ENCODE measurements at regions not wholly inside any gene's neighbourhood (a gene's known extent, or its start where the extent isn't known, plus 50 kb on each side); places are given as distances from the start of the nearest gene placed in this dataset.
"Not testable (repeated sequence)": the region's sequence is repeated elsewhere in the genome, so short reads cannot be mapped to it uniquely, and the experiment has no call there.

GRCh38 chrY:7879245-7879644 lies 967.7 kb upstream of the AMELY start:
- H3K4me1 Mint-ChIP-seq (ENCODE audit: low read depth) = no peaks in the 10 kb centered on the region
- H3K4me3 Mint-ChIP-seq = no peak overlapping the region
- ATAC-seq (no peak), DNase-seq (no peak)
- no peaks in the 10 kb centered on the region for H3K36me3 Mint-ChIP-seq (ENCODE audit: insufficient read depth)
- H3K27me3 Mint-ChIP-seq (ENCODE audit: low read depth) = no peaks in the 10 kb centered on the region
- H3K9me3 Mint-ChIP-seq = no peaks in the 10 kb centered on the region

GRCh38 chrY:7878719-7879118 lies 967.2 kb upstream of the AMELY start:
- ATAC-seq (peak in 1 of 2 donors; percentile 40), DNase-seq (no peak)
- no peaks in the 10 kb centered on the region for H3K4me1 Mint-ChIP-seq (ENCODE audit: low read depth)
- no peaks in the 10 kb centered on the region for H3K36me3 Mint-ChIP-seq (ENCODE audit: insufficient read depth)
- no peaks in the 10 kb centered on the region for H3K9me3 Mint-ChIP-seq
- no peak overlapping the region for H3K4me3 Mint-ChIP-seq
- H3K27me3 Mint-ChIP-seq (ENCODE audit: low read depth) = no peaks in the 10 kb centered on the region

DNA sequence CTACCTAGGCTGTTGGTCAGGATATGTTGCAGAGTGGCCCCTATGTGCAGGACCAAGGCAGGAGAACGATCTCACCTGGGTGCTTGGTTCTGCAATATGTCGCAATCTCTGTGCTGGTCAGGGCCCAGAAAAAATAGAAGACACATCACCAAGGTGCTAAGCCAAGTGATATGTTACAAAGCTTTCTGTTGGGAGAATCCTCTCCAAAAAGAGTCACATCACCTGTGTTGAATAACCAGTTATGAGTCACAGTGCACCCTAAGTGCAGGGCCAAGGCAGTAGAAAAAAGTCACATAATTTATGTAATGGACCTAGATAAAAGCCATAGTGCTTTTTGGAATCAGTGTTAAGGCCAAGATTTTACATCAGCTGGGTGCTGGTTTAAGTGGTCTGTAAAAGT lies 965.9 kb upstream of the AMELY start:
- Mint-ChIP-seq H3K4me3 (no peak overlapping the region), H3K36me3 (ENCODE audit: insufficient read depth) (no peaks in the 10 kb centered on the region), H3K27me3 (ENCODE audit: low read depth) (no peaks in the 10 kb centered on the region), H3K9me3 (no peaks in the 10 kb centered on the region), H3K4me1 (ENCODE audit: low read depth) (no peaks in the 10 kb centered on the region)
- DNase-seq (no peak), ATAC-seq (no peak)

DNA sequence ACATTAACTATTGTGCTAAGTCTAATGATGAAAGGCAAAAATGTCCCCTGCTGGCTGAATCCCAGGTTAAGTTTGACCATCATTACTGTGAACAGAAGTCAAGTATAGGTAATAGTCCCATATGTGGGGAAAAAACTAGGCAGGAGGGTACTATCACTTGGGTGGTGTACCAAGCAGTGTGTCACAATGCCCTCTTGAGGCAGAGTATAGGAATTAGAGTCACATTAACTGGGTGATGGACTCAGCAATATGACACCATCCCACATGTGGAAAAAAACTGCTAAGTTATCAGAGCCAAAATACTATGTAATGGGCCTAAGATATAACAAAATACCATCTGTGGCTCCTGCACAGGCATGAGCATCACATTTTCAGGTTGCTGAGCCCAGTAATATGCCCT lies 962.5 kb upstream of the AMELY start:
- H3K4me1 Mint-ChIP-seq (ENCODE audit: low read depth) = no peaks in the 10 kb centered on the region
- no peaks in the 10 kb centered on the region for H3K36me3 Mint-ChIP-seq (ENCODE audit: insufficient read depth)
- no peaks in the 10 kb centered on the region for H3K9me3 Mint-ChIP-seq
- ATAC-seq (peak in 1 of 2 donors; percentile 51), DNase-seq (no peak)
- no peak overlapping the region for H3K4me3 Mint-ChIP-seq
- no peaks in the 10 kb centered on the region for H3K27me3 Mint-ChIP-seq (ENCODE audit: low read depth)

DNA sequence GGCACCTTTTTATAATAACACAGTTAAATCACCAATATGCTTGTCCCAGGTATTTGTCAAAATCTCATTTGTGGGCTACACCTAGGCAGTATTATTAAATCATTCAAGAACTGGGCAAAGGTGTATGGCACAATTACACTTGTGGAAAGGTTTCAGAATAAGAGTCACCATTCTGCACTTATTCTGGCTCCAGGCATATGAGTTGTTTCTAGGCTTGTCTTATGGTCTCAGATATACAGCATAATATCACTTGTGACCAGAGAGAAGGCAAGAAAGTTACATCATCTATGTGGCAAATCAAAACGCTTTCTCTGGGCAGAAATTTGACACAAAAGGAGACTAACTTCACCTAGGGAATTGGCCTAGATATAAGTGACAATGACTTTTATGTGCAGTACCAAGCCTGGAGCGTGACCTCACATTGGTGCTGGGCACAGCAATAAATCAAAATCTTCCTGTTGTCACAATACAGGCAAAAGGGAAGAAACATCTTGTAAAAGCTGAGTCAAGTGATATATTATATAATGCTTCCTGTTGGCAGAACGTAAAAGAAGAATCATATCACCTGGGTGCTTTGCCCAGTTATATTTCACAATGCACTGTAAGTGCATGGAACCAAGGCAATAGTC lies 959.9 kb upstream of the AMELY start:
- Mint-ChIP-seq H3K9me3 (no peaks in the 10 kb centered on the region), H3K4me3 (no peak overlapping the region), H3K4me1 (ENCODE audit: low read depth) (no peaks in the 10 kb centered on the region), H3K36me3 (ENCODE audit: insufficient read depth) (no peaks in the 10 kb centered on the region), H3K27me3 (ENCODE audit: low read depth) (no peaks in the 10 kb centered on the region)
- ATAC-seq = no peak
- no peak for DNase-seq

DNA sequence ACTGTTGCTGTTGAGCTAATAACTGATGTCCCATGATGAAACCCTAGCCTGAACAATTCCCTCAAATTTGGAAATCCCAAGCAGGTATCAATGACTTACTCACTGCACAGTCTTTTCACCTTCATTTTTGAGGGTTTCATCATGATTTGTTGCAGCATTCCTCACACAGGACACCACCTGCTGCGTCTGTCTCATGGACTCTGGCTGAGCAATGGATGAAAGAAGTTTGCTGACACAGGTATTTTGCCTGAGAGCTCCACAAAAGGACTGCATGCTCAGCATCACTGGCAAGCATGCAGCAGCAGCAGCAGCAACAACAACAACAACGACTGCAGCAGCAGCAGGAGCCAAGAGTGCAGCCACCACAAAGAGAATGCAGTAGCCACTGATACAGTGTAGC lies 955.4 kb upstream of the AMELY start:
- H3K4me1 Mint-ChIP-seq (ENCODE audit: low read depth) = no peaks in the 10 kb centered on the region
- DNase-seq (no peak), ATAC-seq (no peak)
- no peaks in the 10 kb centered on the region for H3K27me3 Mint-ChIP-seq (ENCODE audit: low read depth)
- H3K36me3 Mint-ChIP-seq (ENCODE audit: insufficient read depth) = no peaks in the 10 kb centered on the region
- H3K4me3 Mint-ChIP-seq = no peak overlapping the region
- no peaks in the 10 kb centered on the region for H3K9me3 Mint-ChIP-seq

DNA sequence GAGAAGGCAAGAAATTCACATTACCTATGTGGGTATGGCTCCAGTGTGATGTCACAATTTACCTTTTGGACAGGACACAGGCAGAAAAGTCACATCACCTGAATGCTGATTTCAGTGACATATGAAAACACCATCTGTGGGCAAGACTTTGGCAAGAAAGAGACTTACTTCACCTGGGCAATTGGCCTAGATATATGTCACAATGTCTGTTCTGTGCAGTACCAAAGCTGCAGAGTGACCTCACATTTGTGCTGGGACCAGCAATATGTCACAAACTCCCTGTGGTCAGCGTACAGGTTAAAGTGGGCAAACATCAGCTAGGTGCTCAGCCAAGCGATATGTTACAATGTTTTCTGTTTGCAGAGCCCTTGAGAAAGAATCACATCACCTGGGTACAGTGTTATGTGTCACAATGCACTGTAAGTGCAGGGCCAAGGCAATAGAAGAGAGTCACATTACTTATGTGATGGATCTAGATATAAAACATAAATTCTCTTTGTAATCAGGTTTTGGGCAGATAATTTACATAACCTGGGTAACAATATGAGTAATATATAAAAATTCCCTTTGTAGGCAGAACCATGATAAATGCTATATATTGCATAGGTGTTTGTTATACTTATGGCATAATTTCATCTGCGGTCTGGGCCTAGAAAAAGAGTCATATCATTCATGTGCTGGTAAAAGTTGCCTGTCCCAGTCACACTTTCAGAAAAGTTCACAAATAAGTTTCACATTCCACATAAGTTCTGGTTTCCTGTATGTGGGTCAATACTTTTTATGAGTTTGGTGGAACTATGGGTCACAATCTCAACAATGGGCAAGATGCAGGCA lies 949.4 kb upstream of the AMELY start:
- H3K36me3 Mint-ChIP-seq (ENCODE audit: insufficient read depth) = no peaks in the 10 kb centered on the region
- no peaks in the 10 kb centered on the region for H3K27me3 Mint-ChIP-seq (ENCODE audit: low read depth)
- DNase-seq = no peak
- H3K4me1 Mint-ChIP-seq (ENCODE audit: low read depth) = no peaks in the 10 kb centered on the region
- peak in 1 of 2 donors; percentile 27 for ATAC-seq
- no peaks in the 10 kb centered on the region for H3K9me3 Mint-ChIP-seq
- H3K4me3 Mint-ChIP-seq = no peak overlapping the region

- H3K36me3 Mint-ChIP-seq (ENCODE audit: insufficient read depth) = no peaks in the 10 kb centered on the region
- no peaks in the 10 kb centered on the region for H3K4me1 Mint-ChIP-seq (ENCODE audit: low read depth)
- DNase-seq (no peak), ATAC-seq (no peak)
- peaks cover 2% of the 10 kb centered on the region for H3K27me3 Mint-ChIP-seq (ENCODE audit: low read depth)
- no peak overlapping the region for H3K4me3 Mint-ChIP-seq
- no peaks in the 10 kb centered on the region for H3K9me3 Mint-ChIP-seq
Measured at GRCh38 chrY:7850191-7850590, 938.6 kb upstream of the AMELY start.

GRCh38 chrY:7845776-7846175 lies 934.2 kb upstream of the AMELY start:
- no peaks in the 10 kb centered on the region for H3K4me1 Mint-ChIP-seq (ENCODE audit: low read depth)
- H3K4me3 Mint-ChIP-seq = no peak overlapping the region
- ATAC-seq = no peak
- no peaks in the 10 kb centered on the region for H3K36me3 Mint-ChIP-seq (ENCODE audit: insufficient read depth)
- no peaks in the 10 kb centered on the region for H3K9me3 Mint-ChIP-seq
- H3K27me3 Mint-ChIP-seq (ENCODE audit: low read depth) = peaks cover 5% of the 10 kb centered on the region
- no peak for DNase-seq

DNA sequence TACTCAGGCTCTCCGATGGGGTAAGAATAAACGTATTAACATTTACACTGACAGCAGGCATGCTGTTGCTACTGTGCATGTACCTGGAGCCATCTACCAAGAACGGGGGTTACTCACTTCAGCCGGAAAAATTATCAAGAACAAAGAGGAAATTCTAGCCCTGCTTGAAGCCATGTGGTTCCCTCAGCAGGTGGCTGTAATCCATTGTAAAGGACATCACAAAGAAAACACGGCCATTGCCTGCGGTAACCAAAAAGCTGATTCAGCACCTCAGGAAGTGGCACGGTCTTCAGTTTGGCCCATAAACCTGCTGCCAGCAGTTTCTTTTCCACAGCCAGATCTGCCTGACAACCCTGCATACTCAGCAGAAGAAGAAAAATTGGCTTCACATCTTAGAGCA lies 925.5 kb upstream of the AMELY start:
- Mint-ChIP-seq H3K4me3 (no peak overlapping the region), H3K4me1 (ENCODE audit: low read depth) (no peaks in the 10 kb centered on the region), H3K9me3 (no peaks in the 10 kb centered on the region), H3K27me3 (ENCODE audit: low read depth) (peaks cover 5% of the 10 kb centered on the region), H3K36me3 (ENCODE audit: insufficient read depth) (no peaks in the 10 kb centered on the region)
- ATAC-seq = no peak
- DNase-seq = no peak

GRCh38 chrY:7836366-7836765 lies 924.8 kb upstream of the AMELY start:
- Mint-ChIP-seq H3K27me3 (ENCODE audit: low read depth) (peaks cover 2% of the 10 kb centered on the region), H3K4me1 (ENCODE audit: low read depth) (no peaks in the 10 kb centered on the region), H3K9me3 (no peaks in the 10 kb centered on the region), H3K36me3 (ENCODE audit: insufficient read depth) (no peaks in the 10 kb centered on the region), H3K4me3 (no peak overlapping the region)
- DNase-seq (no peak), ATAC-seq (no peak)

DNA sequence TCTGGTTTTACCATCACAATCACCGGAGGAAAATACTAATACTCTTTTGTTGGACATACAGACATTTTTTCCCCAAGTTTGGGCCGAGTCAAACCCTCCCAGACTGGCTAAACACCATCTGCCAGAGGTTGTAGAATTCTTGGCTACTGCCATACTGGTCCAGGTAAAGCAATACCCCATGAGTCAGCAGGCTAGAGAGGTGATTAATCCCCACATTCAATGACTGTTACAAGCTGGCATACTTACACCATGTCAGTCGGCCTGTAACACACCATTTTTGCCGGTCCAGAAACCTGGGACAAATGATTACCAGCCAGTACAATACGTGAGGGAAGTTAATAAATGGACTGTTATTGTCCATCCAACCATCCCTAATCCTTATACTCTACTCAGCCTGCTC lies 923.9 kb upstream of the AMELY start:
- no peaks in the 10 kb centered on the region for H3K4me1 Mint-ChIP-seq (ENCODE audit: low read depth)
- no peak for DNase-seq
- no peaks in the 10 kb centered on the region for H3K27me3 Mint-ChIP-seq (ENCODE audit: low read depth)
- no peaks in the 10 kb centered on the region for H3K9me3 Mint-ChIP-seq
- no peak overlapping the region for H3K4me3 Mint-ChIP-seq
- H3K36me3 Mint-ChIP-seq (ENCODE audit: insufficient read depth) = no peaks in the 10 kb centered on the region
- no peak for ATAC-seq

DNA sequence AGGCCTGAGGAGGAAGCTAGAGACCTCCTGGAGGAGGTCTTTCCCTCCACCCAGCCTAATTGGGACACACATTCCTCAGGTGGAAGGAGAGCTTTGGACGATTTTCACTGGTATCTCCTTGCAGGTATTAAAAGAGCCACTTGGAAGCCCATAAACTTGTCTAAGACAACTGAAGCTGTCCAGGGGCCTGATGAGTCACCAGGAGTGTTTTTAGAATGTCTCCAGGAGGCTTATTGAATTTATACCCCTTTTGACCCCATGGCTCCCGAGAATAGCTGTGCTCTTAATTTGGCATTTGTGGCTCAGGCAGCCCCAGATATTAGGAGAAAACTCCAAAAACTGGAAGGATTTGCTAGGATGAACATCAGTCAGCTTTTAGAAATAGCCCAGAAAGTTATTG lies 922.7 kb upstream of the AMELY start:
- H3K4me1 Mint-ChIP-seq (ENCODE audit: low read depth) = no peaks in the 10 kb centered on the region
- no peak for ATAC-seq
- H3K36me3 Mint-ChIP-seq (ENCODE audit: insufficient read depth) = no peaks in the 10 kb centered on the region
- DNase-seq = no peak
- H3K27me3 Mint-ChIP-seq (ENCODE audit: low read depth) = no peaks in the 10 kb centered on the region
- no peaks in the 10 kb centered on the region for H3K9me3 Mint-ChIP-seq
- H3K4me3 Mint-ChIP-seq = no peak overlapping the region

GRCh38 chrY:7830881-7831280 lies 919.3 kb upstream of the AMELY start:
- ATAC-seq; H3K4me1 Mint-ChIP-seq (ENCODE audit: low read depth); DNase-seq; H3K9me3 Mint-ChIP-seq; H3K27me3 Mint-ChIP-seq (ENCODE audit: low read depth); H3K4me3 Mint-ChIP-seq; H3K36me3 Mint-ChIP-seq (ENCODE audit: insufficient read depth): not testable (repeated sequence)

DNA sequence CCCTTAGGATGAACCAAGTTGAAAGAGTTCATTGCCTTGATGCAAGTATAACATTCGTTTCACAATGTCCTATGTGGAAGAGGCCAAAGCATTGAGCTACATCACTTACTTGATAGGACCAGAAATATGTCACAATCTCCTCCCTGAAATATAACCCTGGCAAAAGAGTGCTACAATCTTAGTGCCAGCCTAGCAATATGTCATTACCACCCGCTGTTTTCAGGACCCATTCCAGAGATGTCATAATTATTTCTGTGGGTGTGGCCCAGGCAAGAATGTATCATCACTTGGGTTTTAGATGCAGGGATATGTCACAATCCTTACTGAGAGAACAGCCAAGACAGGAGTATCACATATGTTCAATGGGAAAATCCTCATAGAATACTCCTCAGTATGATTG lies 915.0 kb upstream of the AMELY start:
- Mint-ChIP-seq H3K27me3 (ENCODE audit: low read depth) (no peaks in the 10 kb centered on the region), H3K4me3 (no peak overlapping the region), H3K9me3 (no peaks in the 10 kb centered on the region), H3K4me1 (ENCODE audit: low read depth) (no peaks in the 10 kb centered on the region), H3K36me3 (ENCODE audit: insufficient read depth) (no peaks in the 10 kb centered on the region)
- ATAC-seq (no peak), DNase-seq (no peak)
